ENCODE measurements at regions not wholly inside any gene's neighbourhood (a gene's known extent, or its start where the extent isn't known, plus 50 kb on each side); places are given as distances from the start of the nearest gene placed in this dataset.

DNA sequence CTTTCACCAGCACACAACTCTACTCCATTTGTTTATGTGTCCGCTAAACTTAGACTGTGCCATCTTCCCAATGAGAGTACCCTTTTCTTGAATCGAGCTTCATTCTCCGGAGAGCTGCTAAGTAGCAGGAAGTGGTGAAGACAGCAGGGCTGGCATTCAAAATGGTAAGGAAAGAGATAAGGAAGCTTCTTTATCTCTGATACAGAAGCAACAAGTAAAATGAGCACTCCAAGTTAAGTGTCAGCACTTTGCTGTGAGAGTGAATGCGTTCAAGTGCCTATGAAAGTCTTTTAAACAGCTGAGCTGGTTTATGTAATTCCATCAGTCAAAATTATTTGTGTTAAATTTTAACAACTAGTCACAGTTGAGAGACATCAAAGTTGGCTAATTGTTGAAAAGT lies 386.8 kb upstream of the PTPRD start:
- no peak for TF ChIP-seq POLR2AphosphoS5 (IDR thresholded peaks at IDR 0.05; ENCODE audit: low read depth, low read length)
- TF ChIP-seq, protein P1, sequence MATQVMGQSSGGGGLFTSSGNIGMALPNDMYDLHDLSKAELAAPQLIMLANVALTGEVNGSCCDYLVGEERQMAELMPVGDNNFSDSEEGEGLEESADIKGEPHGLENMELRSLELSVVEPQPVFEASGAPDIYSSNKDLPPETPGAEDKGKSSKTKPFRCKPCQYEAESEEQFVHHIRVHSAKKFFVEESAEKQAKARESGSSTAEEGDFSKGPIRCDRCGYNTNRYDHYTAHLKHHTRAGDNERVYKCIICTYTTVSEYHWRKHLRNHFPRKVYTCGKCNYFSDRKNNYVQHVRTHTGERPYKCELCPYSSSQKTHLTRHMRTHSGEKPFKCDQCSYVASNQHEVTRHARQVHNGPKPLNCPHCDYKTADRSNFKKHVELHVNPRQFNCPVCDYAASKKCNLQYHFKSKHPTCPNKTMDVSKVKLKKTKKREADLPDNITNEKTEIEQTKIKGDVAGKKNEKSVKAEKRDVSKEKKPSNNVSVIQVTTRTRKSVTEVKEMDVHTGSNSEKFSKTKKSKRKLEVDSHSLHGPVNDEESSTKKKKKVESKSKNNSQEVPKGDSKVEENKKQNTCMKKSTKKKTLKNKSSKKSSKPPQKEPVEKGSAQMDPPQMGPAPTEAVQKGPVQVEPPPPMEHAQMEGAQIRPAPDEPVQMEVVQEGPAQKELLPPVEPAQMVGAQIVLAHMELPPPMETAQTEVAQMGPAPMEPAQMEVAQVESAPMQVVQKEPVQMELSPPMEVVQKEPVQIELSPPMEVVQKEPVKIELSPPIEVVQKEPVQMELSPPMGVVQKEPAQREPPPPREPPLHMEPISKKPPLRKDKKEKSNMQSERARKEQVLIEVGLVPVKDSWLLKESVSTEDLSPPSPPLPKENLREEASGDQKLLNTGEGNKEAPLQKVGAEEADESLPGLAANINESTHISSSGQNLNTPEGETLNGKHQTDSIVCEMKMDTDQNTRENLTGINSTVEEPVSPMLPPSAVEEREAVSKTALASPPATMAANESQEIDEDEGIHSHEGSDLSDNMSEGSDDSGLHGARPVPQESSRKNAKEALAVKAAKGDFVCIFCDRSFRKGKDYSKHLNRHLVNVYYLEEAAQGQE (IDR thresholded peaks at IDR 0.05; ENCODE audit: insufficient read depth in 1 of 2, low read depth in 2 of 2, low read length in 2 of 2), result no peak
- no peak for TF ChIP-seq TAF1 (IDR thresholded peaks at IDR 0.05; ENCODE audit: borderline replicate concordance, insufficient read depth, low read length)
- no peak for TF ChIP-seq SIN3A (IDR thresholded peaks at IDR 0.05; ENCODE audit: borderline replicate concordance, insufficient read depth, low read length)
- TF ChIP-seq FOXP2 (optimal IDR thresholded peaks at IDR 0.05; ENCODE audit: borderline replicate concordance, extremely low read depth, extremely low read length, insufficient read depth), result no peak

DNA sequence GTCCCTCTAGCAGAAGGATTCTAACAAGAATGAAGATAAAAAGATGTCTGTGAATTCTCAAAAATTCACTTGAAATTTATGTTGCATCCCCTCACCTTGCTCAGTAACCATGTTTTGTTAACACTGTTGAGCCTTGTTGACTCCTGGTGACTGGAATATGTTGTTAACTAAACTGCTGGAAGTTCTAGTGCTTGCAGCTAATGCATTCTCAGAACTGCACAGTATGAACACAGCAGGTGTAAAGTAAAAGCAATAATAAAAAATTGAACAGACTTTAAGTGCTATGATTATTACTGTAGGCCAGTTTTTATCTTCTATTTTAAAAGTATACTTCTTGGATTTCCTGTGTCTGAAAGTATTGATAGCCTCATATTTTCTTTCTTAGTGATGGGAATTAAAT lies 388.7 kb upstream of the PTPRD start:
- TF ChIP-seq TAF1 (IDR thresholded peaks at IDR 0.05; ENCODE audit: borderline replicate concordance, insufficient read depth, low read length) (no peak), SIN3A (IDR thresholded peaks at IDR 0.05; ENCODE audit: borderline replicate concordance, insufficient read depth, low read length) (no peak), FOXP2 (optimal IDR thresholded peaks at IDR 0.05; ENCODE audit: borderline replicate concordance, extremely low read depth, extremely low read length, insufficient read depth) (no peak), POLR2AphosphoS5 (IDR thresholded peaks at IDR 0.05; ENCODE audit: low read depth, low read length) (no peak)
- TF ChIP-seq, protein P1 (IDR thresholded peaks at IDR 0.05; ENCODE audit: insufficient read depth in 1 of 2, low read depth in 2 of 2, low read length in 2 of 2), result no peak

DNA sequence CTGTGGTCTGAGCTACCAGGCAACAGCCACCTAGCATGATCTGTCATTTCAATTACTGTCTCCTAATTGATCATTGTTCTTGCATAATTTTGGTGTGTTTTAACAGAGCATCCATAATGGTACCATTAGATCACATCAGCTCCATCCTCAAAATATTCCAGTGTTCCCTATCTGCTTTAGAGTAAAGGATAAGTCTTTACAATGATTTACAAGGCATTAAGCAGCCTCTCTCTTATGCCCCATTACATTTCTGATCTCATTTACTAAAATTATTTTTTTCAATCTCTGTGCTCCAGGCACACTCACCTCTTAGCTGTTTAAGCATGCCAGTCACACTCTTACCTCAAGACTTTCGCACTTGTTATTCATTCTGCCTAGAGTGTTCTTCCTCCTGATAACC lies 389.9 kb upstream of the PTPRD start:
- TF ChIP-seq, protein P1 (IDR thresholded peaks at IDR 0.05; ENCODE audit: insufficient read depth in 1 of 2, low read depth in 2 of 2, low read length in 2 of 2), result no peak
- no peak for TF ChIP-seq TAF1 (IDR thresholded peaks at IDR 0.05; ENCODE audit: borderline replicate concordance, insufficient read depth, low read length)
- TF ChIP-seq POLR2AphosphoS5 (IDR thresholded peaks at IDR 0.05; ENCODE audit: low read depth, low read length), result no peak
- TF ChIP-seq SIN3A (IDR thresholded peaks at IDR 0.05; ENCODE audit: borderline replicate concordance, insufficient read depth, low read length), result no peak
- no peak for TF ChIP-seq FOXP2 (optimal IDR thresholded peaks at IDR 0.05; ENCODE audit: borderline replicate concordance, extremely low read depth, extremely low read length, insufficient read depth)

DNA sequence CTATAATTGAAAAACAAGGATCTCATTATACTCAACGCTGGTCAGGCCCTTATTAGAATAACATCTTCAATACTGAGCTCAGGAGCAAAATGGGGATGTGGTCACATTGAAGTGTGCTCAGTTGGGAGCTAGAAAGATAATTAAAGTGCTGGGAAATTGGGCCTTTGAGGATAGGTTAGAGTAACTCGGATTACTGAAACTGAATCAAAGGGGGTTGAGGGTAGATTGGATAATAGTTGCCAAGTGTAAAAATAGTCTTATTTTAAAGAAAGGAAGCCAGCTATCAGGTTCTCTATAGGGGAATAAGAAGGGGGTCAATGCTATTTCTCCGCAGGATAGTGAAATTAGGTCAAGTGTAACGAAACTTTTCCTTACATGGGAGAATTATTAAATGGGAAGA lies 391.0 kb upstream of the PTPRD start:
- no peak for TF ChIP-seq POLR2AphosphoS5 (IDR thresholded peaks at IDR 0.05; ENCODE audit: low read depth, low read length)
- TF ChIP-seq SIN3A (IDR thresholded peaks at IDR 0.05; ENCODE audit: borderline replicate concordance, insufficient read depth, low read length), result no peak
- TF ChIP-seq, protein P1 (IDR thresholded peaks at IDR 0.05; ENCODE audit: insufficient read depth in 1 of 2, low read depth in 2 of 2, low read length in 2 of 2), result no peak
- no peak for TF ChIP-seq FOXP2 (optimal IDR thresholded peaks at IDR 0.05; ENCODE audit: borderline replicate concordance, extremely low read depth, extremely low read length, insufficient read depth)
- TF ChIP-seq TAF1 (IDR thresholded peaks at IDR 0.05; ENCODE audit: borderline replicate concordance, insufficient read depth, low read length), result no peak

DNA sequence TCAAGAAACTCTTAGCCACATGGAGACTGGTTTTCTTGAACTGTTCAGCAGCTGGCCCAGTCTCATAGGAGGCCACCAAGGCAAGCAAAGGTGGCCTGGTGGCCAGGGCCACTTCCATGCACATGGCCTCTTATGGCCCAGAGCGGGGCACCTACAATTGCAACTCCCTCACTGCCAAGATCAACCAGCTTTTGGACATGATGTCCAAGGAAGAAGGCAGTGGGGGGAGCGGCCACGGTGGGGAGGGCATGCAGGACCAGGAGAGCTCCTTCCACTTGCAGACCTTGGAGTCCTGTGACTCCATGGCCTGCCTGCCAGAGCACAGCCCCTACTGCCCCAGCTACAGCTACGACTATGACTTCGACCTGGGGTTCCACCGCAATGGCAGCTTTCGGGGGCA lies 398.9 kb upstream of the PTPRD start:
- TF ChIP-seq SIN3A (IDR thresholded peaks at IDR 0.05; ENCODE audit: borderline replicate concordance, insufficient read depth, low read length) (no peak), TAF1 (IDR thresholded peaks at IDR 0.05; ENCODE audit: borderline replicate concordance, insufficient read depth, low read length) (no peak), POLR2AphosphoS5 (IDR thresholded peaks at IDR 0.05; ENCODE audit: low read depth, low read length) (no peak), FOXP2 (optimal IDR thresholded peaks at IDR 0.05; ENCODE audit: borderline replicate concordance, extremely low read depth, extremely low read length, insufficient read depth) (no peak)
- TF ChIP-seq, protein P1 (IDR thresholded peaks at IDR 0.05; ENCODE audit: insufficient read depth in 1 of 2, low read depth in 2 of 2, low read length in 2 of 2), result no peak

All from PFSK-1 (cell line).